Mesendoderm (in vitro differentiated cells): ENCODE measurements at regions not wholly inside any gene's neighbourhood (a gene's known extent, or its start where the extent isn't known, plus 50 kb on each side); places are given as distances from the start of the nearest gene placed in this dataset.

Experiments
- DNase-seq: peaks from one replicate; pipeline ENCODE4 v3.0.0; 2013
- H2AK5ac ChIP-seq: 2 replicates; pipeline ENCODE4 v1.6.1; 2013; ENCODE audit warnings: low read length, inconsistent platforms
- H2BK120ac ChIP-seq: 2 replicates; pipeline ENCODE4 v1.6.1; 2013; ENCODE audit warnings: low read depth, mild to moderate bottlenecking, low read length, moderate library complexity, mixed read lengths
- H2BK15ac ChIP-seq: replicated peaks from 2 replicates; pipeline ENCODE4 v1.6.1; 2013; ENCODE audit warnings: low read depth, mild to moderate bottlenecking, moderate library complexity
- H2BK5ac ChIP-seq: 2 replicates; pipeline ENCODE4 v1.6.1; 2013; ENCODE audit warnings: low read length, inconsistent platforms
- H3K18ac ChIP-seq: 2 replicates; pipeline ENCODE4 v1.6.1; 2013; ENCODE audit warnings: mild to moderate bottlenecking, low read length, mixed read lengths
- H3K23ac ChIP-seq: one replicate; pipeline ENCODE4 v1.6.1; 2013; ENCODE audit warnings: low read length
- H3K27ac ChIP-seq: 2 replicates; pipeline ENCODE4 v1.5.1; 2013; ENCODE audit warnings: low read depth, mild to moderate bottlenecking, inconsistent platforms, low read length, moderate library complexity
- H3K27me3 ChIP-seq: 2 replicates; pipeline ENCODE4 v1.6.1; 2013; ENCODE audit warnings: low read length, control low read depth, mild to moderate bottlenecking, inconsistent platforms; ENCODE audit not compliant: insufficient read depth, poor library complexity
- H3K36me3 ChIP-seq: 2 replicates; pipeline ENCODE4 v1.6.1; 2013; ENCODE audit warnings: low read length, inconsistent platforms; ENCODE audit not compliant: control insufficient read depth, insufficient read depth
- H3K4ac ChIP-seq: one replicate; pipeline ENCODE4 v1.6.1; 2013; ENCODE audit warnings: low read depth, mild to moderate bottlenecking, low read length, moderate library complexity
- H3K4me1 ChIP-seq: 2 replicates; pipeline ENCODE4 v1.6.1; 2013; ENCODE audit warnings: low read depth, low read length, inconsistent platforms; ENCODE audit not compliant: control insufficient read depth
- H3K4me2 ChIP-seq: 2 replicates; pipeline ENCODE4 v1.6.1; 2013; ENCODE audit warnings: low read length
- H3K4me3 ChIP-seq: 2 replicates; pipeline ENCODE4 v1.5.1; 2013; ENCODE audit warnings: mild to moderate bottlenecking, low read length
- H3K56ac ChIP-seq: one replicate; pipeline ENCODE4 v1.6.1; 2013; ENCODE audit warnings: low read length
- H3K79me1 ChIP-seq: 2 replicates; pipeline ENCODE4 v1.6.1; 2013; ENCODE audit warnings: low read length, inconsistent platforms
- H3K79me2 ChIP-seq: 2 replicates; pipeline ENCODE4 v1.6.1; 2013; ENCODE audit warnings: mild to moderate bottlenecking, low read length; ENCODE audit not compliant: control insufficient read depth, insufficient read depth
- H3K9ac ChIP-seq: 2 replicates; pipeline ENCODE4 v1.6.1; 2013; ENCODE audit warnings: low read length, inconsistent platforms
- H4K5ac ChIP-seq: one replicate; pipeline ENCODE4 v1.6.1; 2013; ENCODE audit warnings: low read length
- H4K8ac ChIP-seq: one replicate; pipeline ENCODE4 v1.6.1; 2013; ENCODE audit warnings: low read depth, mild to moderate bottlenecking, control low read depth, low read length, moderate library complexity
- WGBS: extraction: QIAGEN DNeasy Blood & Tissue Kit; methylation state at CpG from one replicate; pipeline ENCODE4 v1.1.7; 2013; ENCODE audit warnings: low lambda C conversion rate, missing lambda C conversion rate; ENCODE audit not compliant: insufficient coverage; ENCODE audit errors: extremely low coverage; 5-methylcytosine and 5-hydroxymethylcytosine counted together

GRCh38 chr1:4066860-4067599, 167.0 kb upstream of the C1orf174 start:
- WGBS = 100% methylated on average over 1 of the region's 3 CpGs
- no peak overlapping the region for H2BK15ac ChIP-seq
- no peak overlapping the region for H3K18ac ChIP-seq

GRCh38 chr1:4068076-4068475, 168.0 kb upstream of the C1orf174 start:
- Histone ChIP-seq H4K8ac (no peak overlapping the region), H2BK15ac (no peak overlapping the region), H3K79me2 (no peaks in the 10 kb centered on the region), H3K27ac (no peak overlapping the region), H3K9ac (no peak overlapping the region), H3K56ac (no peak overlapping the region), H2AK5ac (no peak overlapping the region), H2BK5ac (no peak overlapping the region), H3K36me3 (no peaks in the 10 kb centered on the region), H3K4ac (no peak overlapping the region), H3K4me2 (no peak overlapping the region), H3K27me3 (no peaks in the 10 kb centered on the region), H4K5ac (no peak overlapping the region), H3K79me1 (no peaks in the 10 kb centered on the region), H3K23ac (no peak overlapping the region), H3K18ac (no peak overlapping the region), H3K4me1 (peaks cover 2% of the 10 kb centered on the region), H3K4me3 (no peak overlapping the region), H2BK120ac (no peak overlapping the region)
- DNase-seq = no peak
- no CpG with 5 or more reads among the region's 8 CpGs for WGBS

More at GRCh38 chr1:4066860-4067599, 167.0 kb upstream of the C1orf174 start:
- no peak overlapping the region for H4K5ac ChIP-seq
- H2BK120ac ChIP-seq = no peak overlapping the region
- H3K56ac ChIP-seq = no peak overlapping the region
- no peaks in the 10 kb centered on the region for H3K79me1 ChIP-seq
- no peaks in the 10 kb centered on the region for H3K36me3 ChIP-seq
- H3K4ac ChIP-seq = no peak overlapping the region
- H3K4me2 ChIP-seq = no peak overlapping the region
- H3K4me3 ChIP-seq = no peak overlapping the region
- H3K27ac ChIP-seq = no peak overlapping the region
- H3K27me3 ChIP-seq = no peaks in the 10 kb centered on the region
- no peak for DNase-seq
- H4K8ac ChIP-seq = no peak overlapping the region
- no peak overlapping the region for H2BK5ac ChIP-seq
- peaks cover 2% of the 10 kb centered on the region for H3K4me1 ChIP-seq
- no peak overlapping the region for H2AK5ac ChIP-seq
- H3K9ac ChIP-seq = no peak overlapping the region
- H3K23ac ChIP-seq = no peak overlapping the region
- no peaks in the 10 kb centered on the region for H3K79me2 ChIP-seq

GRCh38 chr1:4071653-4072052, 171.6 kb upstream of the C1orf174 start:
- Histone ChIP-seq H3K36me3 (no peaks in the 10 kb centered on the region), H3K4me3 (no peak overlapping the region), H3K27ac (no peak overlapping the region), H3K27me3 (no peaks in the 10 kb centered on the region), H4K8ac (no peak overlapping the region), H3K18ac (no peak overlapping the region), H2BK120ac (no peak overlapping the region), H3K4me1 (peaks cover 2% of the 10 kb centered on the region), H3K79me2 (no peaks in the 10 kb centered on the region), H2BK15ac (no peak overlapping the region), H3K9ac (no peak overlapping the region), H3K56ac (no peak overlapping the region), H4K5ac (no peak overlapping the region), H2AK5ac (no peak overlapping the region), H3K23ac (no peak overlapping the region), H3K4ac (no peak overlapping the region), H3K79me1 (no peaks in the 10 kb centered on the region), H3K4me2 (no peak overlapping the region), H2BK5ac (no peak overlapping the region)
- no peak for DNase-seq
- no CpG with 5 or more reads among the region's 6 CpGs for WGBS

- Histone ChIP-seq H3K4ac (no peak overlapping the region), H3K9ac (no peak overlapping the region), H3K23ac (no peak overlapping the region), H3K4me3 (no peak overlapping the region), H3K4me1 (peaks cover 2% of the 10 kb centered on the region), H3K36me3 (no peaks in the 10 kb centered on the region), H2AK5ac (no peak overlapping the region), H2BK15ac (no peak overlapping the region), H3K79me1 (no peaks in the 10 kb centered on the region), H3K4me2 (no peak overlapping the region), H3K56ac (no peak overlapping the region), H2BK120ac (no peak overlapping the region), H3K27ac (no peak overlapping the region), H3K27me3 (no peaks in the 10 kb centered on the region), H4K8ac (no peak overlapping the region), H3K79me2 (no peaks in the 10 kb centered on the region), H4K5ac (no peak overlapping the region), H2BK5ac (no peak overlapping the region), H3K18ac (no peak overlapping the region)
- DNase-seq = no peak
- WGBS = no CpG with 5 or more reads among the region's 14 CpGs
Observed at GRCh38 chr1:4072481-4073153, 172.5 kb upstream of the C1orf174 start.

- H3K18ac ChIP-seq = no peak overlapping the region
- H3K27me3 ChIP-seq = no peaks in the 10 kb centered on the region
- H4K5ac ChIP-seq = no peak overlapping the region
- H3K4ac ChIP-seq = no peak overlapping the region
- H2BK120ac ChIP-seq = no peak overlapping the region
- H2AK5ac ChIP-seq = no peak overlapping the region
- no peak overlapping the region for H3K9ac ChIP-seq
- no peak overlapping the region for H3K27ac ChIP-seq
- H3K79me1 ChIP-seq = no peaks in the 10 kb centered on the region
- H3K36me3 ChIP-seq = no peaks in the 10 kb centered on the region
- H3K4me2 ChIP-seq = no peak overlapping the region
- WGBS = no CpG with 5 or more reads among the region's 8 CpGs
- H2BK5ac ChIP-seq = no peak overlapping the region
- no peak overlapping the region for H3K56ac ChIP-seq
- no peak for DNase-seq
- H3K79me2 ChIP-seq = no peaks in the 10 kb centered on the region
- H4K8ac ChIP-seq = no peak overlapping the region
- no peak overlapping the region for H2BK15ac ChIP-seq
- no peak overlapping the region for H3K4me3 ChIP-seq
- H3K4me1 ChIP-seq = no peaks in the 10 kb centered on the region
- H3K23ac ChIP-seq = no peak overlapping the region
Observed at GRCh38 chr1:4075436-4076225, 175.6 kb upstream of the C1orf174 start.
